Middle frontal gyrus (tissue), 1 donor: ENCODE measurements at regions not wholly inside any gene's neighbourhood (a gene's known extent, or its start where the extent isn't known, plus 50 kb on each side); places are given as distances from the start of the nearest gene placed in this dataset.
A peak's percentile ranks its signal among the peaks of the same experiment; 100 is the strongest.

Experiments
- DNase-seq: peaks from one replicate; pipeline ENCODE4 v3.0.0-alpha.2; 2015; ENCODE audit warnings: low spot score; ENCODE audit errors: extremely low spot score

- no peak for DNase-seq
Measured at GRCh38 chr12:118606690-118607089, 230.3 kb downstream of the SUDS3 start.

GRCh38 chr12:118607831-118608230 is 231.5 kb downstream of the SUDS3 start:
- DNase-seq = no peak

DNA sequence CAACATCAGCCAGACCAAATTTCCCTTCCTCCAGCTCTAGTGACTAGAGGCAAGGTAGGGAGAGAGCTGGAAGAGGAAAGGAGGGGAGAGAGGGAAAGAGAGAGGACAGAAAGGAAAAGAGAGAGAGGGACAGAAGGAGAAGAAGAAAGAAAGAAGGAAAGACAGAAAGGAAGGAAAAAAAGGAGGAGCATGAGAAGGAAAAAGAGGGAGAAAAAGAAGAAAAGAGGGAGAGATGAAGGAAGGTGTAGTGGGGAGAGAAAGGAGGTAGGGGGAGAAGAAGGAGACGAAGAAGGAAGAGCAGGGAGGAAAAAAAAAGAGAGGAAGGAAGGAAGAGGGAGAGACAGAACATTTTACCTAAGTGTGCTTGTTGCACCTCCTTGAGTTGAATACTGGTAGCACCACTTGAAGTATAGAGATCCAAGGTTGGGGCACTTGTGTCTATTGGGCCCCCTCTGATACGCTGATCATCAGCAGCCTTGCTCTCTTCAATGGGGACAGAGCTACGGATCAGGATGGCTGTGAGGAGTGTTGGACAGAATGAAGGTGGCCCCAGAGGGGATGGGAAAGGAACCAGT is 232.5 kb downstream of the SUDS3 start:
- no peak for DNase-seq

- no peak for DNase-seq
Measured at GRCh38 chr12:118611295-118611694, 234.9 kb downstream of the SUDS3 start.

DNA sequence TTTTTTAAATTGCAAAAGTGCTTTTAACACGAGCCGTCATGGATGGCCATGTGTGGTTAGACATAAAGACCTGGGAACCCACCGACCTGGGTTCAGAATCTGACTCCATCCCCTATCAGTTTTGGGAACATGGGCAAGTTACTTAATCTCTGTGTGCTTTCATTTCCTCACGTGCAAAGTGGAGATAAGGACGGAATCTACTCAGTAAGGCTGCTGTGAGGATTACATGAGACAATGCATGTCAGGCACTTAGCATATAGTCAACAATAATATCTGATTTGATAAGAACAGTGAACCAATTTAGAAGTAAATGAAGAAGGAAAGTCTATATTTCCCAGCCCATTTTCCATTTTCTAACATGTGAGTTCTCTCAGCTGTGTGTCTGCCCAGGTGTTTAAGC is 235.4 kb downstream of the SUDS3 start:
- DNase-seq = no peak

DNA sequence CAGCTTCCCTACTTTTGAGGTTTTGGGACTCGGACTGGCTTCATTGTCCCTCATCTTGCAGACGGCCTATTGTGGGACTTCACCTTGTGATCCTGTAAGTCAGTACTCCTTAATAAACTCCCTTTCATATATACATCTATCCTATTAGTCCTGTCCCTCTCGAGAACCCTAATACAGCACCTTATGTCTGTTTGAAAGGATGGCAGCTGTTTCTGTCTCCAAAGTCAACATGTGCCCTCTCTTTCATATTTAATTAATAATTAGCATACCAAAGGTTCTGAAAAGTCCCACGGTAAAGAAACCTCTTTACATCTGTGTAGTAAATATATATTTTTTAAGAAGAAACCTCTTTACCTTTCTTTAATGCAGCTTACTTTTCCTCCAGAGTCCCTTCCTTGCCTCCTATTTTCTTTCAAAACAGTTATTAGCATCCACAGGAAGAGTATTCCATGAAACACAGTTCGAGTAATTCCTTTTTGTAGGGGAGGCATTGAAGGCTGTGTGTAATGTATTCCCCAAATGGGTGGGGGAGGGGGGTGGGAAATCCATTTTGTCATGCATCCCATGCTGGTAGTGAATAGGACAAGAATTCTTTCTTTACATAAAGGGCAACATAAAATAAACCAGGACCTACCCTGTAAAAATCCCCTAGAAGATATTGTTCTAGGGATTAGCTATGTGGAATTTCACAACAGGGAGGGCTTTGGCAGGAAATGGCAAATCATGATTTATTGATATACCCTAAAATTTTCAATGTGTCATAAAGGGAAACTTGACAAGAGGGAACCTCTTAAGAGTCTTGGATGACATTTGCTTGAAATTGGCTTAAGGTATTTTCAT is 241.5 kb downstream of the SUDS3 start:
- DNase-seq = no peak

GRCh38 chr12:118618695-118619094 is 242.3 kb downstream of the SUDS3 start:
- no peak for DNase-seq

DNA sequence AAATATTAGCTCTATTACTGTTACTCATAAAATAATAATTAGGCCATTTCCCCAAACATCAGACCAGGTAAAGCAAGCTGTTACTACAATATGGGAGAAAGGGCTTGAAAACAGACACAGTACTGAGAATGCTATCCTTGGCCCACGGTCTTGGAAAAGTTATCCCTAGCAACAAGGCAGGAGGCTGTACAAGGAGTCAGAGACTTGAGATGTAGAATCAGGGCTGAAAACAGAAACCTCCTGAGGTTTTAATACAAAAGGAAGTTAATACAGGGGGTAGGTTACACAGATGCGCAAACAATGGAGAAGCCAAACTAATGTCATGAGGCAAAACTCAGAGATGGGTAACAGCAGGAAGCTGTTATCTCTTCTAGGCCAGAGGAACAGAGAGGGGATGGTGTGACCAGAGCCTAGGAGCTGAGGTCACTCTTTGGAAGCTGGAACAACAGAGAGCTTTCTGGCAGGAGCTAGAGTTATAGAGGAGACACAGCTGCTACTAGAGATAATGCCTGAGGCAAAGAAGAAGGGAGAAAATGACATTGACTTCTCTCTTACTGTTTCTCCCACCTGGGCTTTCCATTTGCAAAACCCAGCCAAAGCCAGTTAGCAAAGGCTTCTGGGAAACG is 248.8 kb downstream of the SUDS3 start:
- DNase-seq = no peak

DNA sequence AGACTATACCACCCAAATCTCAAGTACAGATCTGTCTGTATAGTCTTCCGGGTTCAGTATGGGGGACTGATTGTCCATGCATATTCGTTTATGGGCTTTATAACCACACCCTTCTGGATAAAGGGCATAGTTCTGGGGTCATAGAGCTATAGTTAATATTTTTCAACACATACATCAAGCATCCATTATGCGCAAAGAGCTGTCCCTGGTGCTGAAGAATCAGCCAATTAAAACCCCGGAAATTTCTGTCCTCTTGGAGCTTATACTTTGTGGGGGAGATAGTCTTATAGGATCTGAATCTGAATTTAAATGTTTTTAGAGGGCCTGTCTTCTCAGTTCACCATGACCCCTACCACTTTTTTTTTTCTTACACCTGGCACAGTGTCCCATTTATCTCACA is 256.7 kb downstream of the SUDS3 start:
- no peak for DNase-seq

DNA sequence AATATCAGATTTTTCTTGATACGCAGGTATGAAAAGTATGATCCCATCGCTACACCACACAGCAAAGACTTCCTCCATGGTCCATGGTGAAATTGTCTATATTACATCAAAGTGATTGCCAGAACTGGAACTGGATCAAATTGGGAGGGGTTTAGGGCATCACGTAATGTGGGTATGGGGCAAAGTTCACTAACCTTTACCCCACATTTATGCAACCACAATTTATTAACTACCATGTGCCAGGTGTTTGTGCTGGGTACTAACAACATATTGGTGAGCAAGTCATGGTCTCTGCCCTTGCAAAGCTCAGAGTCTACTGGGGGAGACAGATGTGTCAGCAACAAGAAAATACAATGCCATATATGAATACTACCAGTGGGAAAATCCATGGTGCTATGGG is 258.9 kb downstream of the SUDS3 start:
- no peak for DNase-seq

- DNase-seq = peak; percentile 9
Measured at GRCh38 chr12:118637767-118638370, 261.5 kb downstream of the SUDS3 start.

DNA sequence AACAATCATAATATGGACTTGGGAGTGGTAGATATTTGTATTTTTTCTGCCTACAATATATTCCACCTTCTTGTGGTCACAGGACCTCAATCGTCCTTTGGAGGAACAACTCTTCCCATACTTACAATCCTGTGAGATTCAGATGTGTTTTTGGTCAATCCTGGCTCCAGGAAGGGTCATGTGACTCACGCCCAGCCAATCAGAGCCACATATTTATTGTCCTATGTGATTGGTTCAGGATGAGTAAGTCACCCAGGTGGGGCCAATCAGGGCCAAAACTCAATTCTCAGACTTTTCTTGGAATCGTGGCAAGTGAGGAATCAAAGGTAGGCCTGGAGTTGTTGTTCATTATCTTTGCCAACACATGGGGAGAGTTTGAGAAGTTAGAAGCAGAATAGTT is 264.9 kb downstream of the SUDS3 start:
- no peak for DNase-seq

DNA sequence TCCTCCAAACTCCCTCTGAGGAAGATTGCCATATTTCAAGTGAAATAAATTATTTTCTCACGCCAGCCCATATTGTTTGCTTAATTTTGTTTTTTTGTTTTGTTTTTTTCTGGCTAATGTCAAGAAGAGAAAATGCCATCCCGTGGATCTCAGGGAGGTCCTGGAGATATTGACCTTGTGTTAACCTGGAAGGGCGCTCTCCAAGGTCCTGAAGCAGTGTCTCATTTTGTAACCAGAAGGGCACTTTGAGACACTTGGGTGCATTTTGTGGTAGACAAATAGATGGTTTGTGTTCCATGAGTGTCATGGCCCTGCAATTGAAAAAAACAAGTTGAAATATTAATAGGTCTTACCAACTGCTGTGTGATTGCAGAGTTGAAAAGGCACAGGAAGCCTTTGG is 268.9 kb downstream of the SUDS3 start:
- DNase-seq = no peak

DNA sequence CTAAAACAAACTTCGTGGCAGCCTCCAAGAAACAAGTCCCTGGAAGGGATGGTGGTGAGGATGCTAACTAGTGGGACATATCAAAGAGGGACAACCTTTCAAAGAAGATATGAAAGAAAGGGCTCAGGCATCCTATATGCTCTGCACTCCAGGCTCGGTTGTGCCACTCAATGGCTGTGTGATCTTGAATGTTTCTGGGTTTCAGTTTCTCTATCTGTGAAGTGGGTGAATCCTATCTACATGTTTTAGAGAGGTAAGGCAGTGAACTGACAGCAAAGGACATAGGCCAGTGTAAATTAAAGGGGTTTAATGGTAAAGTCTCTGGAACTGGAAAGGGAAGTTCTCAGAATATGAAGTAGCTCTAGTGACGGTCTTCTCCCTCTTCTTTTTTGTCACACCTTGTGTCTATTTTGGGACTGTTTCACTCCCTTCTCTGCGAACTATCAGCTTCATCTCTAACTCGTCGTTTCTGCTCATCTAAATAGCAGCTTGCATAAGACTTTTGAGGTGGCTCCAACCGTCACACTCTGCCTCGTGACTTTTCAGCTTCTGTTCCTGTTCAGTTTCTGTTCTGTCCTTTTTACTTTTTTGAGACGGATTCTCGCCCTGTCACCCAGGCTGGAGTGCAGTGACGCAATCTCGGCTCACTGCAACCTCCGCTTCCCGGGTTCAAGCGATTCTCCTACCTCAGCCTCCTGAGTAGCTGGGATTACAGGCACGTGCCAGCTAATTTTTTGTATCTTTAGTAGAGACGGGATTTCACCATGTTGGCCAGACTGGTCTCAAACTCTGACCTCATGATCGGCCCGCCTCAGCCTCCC is 273.6 kb downstream of the SUDS3 start:
- DNase-seq = no peak

GRCh38 chr12:118650586-118650960 is 274.2 kb downstream of the SUDS3 start:
- no peak for DNase-seq

DNA sequence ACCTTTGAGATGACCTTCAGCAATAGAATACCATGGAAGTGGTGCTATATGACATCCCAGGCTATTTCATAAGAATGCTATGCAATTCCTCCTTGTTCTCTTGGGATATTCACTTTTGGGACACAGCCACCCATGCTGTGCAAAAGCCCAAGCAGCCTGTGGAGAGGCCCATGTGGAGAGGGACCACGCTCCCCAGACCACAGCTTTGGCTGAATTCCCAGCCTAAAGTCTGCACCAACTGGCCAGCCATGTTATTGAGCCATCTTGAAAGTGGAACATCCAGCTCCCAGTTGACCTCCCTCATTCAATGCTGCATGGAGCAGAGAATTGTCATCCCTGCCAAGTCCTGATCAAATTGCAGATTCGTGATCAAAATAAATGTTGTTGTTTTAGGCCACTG is 275.1 kb downstream of the SUDS3 start:
- DNase-seq = no peak

GRCh38 chr12:118655588-118655987 is 279.2 kb downstream of the SUDS3 start:
- DNase-seq = no peak

DNA sequence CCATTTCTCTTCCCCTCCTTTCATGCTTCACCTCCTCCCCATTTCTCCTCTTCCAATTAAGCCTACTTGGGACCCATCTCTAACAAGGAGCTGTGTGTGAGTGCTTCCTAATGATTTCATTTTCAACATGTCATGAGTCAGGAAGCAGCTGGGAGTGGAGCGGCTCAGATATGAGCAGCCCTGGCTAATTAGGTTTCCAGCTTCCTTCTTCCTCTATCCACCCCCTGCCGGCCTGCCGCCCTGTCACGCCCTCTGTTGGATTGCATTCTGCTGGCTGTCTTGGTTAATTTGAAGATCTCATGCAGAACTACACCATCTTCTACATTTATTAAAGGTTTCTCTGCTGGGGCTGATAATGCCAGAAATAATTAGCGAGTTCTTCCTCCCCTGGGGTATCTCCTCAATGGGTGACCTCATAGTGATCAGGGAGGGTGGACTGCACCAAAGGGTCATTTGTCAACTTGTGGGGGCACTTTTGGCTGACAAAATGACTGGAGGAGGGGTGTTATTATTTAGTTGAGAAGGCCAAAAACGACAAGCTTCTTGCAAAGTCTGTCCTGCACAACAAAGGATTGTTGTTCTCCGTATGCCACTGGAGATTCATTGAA is 300.9 kb upstream of the SRRM4 start:
- no peak for DNase-seq

DNA sequence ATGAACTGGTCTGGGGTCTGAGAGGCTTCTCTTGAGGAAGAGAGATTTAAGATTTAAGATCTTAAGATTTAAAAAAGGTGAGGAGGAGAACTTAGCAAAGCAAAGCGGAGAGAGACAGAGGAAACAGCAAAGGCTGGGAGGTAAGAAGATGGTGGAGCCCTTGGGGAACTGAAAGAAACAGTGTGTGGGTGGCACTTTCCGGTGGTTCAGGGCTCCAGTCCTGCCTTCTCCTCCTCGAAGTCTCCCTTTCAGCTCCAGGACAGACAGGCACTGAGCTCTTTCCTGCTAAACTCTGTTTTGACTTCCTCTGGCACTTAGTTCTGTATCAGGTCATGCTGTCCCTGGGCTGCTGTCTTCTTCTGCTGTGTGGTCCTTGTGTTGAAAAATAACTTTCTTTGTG is 298.7 kb upstream of the SRRM4 start:
- no peak for DNase-seq

DNA sequence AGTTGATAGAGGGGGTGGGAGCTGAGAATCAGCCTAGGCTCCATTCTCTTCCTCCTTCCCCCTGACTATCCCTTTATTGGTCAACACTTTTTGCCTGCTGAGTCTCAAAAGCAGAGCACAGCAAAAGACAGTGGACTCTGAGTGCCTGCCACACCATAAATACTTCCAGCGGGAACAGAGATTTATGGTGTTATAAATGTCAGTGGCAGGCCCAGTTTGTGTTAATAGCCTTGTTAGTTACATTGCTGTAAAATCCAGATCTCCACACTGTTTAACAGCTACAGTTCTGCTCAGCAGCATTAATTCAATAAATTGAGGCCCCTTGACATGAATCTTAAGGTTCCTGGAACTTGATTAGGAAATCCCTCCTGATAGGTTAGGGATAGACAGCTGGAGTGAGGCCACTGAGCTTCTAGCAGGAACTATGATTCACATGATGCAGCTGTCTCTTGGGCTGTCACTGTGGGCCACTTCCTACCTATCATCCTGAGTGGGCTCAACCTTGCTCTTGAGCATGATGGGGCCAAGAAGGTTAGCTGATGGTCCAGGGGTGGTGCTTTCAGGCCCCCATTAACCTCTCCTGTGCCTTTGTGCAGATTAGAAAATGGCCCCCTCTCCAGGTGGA is 295.2 kb upstream of the SRRM4 start:
- DNase-seq = no peak

- no peak for DNase-seq
Measured at GRCh38 chr12:118689793-118690192, 291.5 kb upstream of the SRRM4 start.
